ENCODE measurements at regions not wholly inside any gene's neighbourhood (a gene's known extent, or its start where the extent isn't known, plus 50 kb on each side); places are given as distances from the start of the nearest gene placed in this dataset.

DNA sequence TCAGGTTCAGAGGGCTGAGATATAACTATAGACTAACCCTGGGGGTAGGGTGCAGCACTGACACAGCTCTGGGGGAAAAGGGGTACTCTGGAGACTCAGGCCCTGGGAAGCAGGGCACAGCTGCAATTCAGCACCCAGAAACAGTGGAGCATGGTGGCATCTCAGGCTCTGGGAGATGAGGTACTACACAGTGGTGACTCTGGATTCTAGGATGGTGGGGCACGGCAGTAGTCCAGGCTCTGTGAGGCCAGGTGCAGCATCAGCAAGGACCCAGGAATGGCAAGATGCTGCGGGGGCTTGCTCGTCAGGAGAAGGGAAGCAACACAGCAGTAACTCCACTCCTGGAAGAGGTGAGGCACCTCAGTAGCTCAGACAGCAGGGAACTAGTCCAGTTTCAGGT, 271.5 kb upstream of the MOCS1 start:
- TF ChIP-seq, protein P1, sequence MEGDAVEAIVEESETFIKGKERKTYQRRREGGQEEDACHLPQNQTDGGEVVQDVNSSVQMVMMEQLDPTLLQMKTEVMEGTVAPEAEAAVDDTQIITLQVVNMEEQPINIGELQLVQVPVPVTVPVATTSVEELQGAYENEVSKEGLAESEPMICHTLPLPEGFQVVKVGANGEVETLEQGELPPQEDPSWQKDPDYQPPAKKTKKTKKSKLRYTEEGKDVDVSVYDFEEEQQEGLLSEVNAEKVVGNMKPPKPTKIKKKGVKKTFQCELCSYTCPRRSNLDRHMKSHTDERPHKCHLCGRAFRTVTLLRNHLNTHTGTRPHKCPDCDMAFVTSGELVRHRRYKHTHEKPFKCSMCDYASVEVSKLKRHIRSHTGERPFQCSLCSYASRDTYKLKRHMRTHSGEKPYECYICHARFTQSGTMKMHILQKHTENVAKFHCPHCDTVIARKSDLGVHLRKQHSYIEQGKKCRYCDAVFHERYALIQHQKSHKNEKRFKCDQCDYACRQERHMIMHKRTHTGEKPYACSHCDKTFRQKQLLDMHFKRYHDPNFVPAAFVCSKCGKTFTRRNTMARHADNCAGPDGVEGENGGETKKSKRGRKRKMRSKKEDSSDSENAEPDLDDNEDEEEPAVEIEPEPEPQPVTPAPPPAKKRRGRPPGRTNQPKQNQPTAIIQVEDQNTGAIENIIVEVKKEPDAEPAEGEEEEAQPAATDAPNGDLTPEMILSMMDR (conservative IDR thresholded peaks at IDR 0.05; ENCODE audit: low read depth, low read length), result no peak
- DNase-seq (ENCODE audit: low read depth), result no peak
- no peak overlapping the region for H3K4me3 ChIP-seq (ENCODE audit: low read length)

GRCh38 chr6:40205004-40205403, 270.7 kb upstream of the MOCS1 start:
- no peak overlapping the region for H3K4me3 ChIP-seq (ENCODE audit: low read length)
- TF ChIP-seq, protein P1 (conservative IDR thresholded peaks at IDR 0.05; ENCODE audit: low read depth, low read length), result no peak
- DNase-seq (ENCODE audit: low read depth), result no peak

GRCh38 chr6:40197371-40197770, 263.1 kb upstream of the MOCS1 start:
- TF ChIP-seq, protein P1 (conservative IDR thresholded peaks at IDR 0.05; ENCODE audit: low read depth, low read length), result no peak

GRCh38 chr6:40196135-40196518, 261.9 kb upstream of the MOCS1 start:
- TF ChIP-seq, protein P1 (conservative IDR thresholded peaks at IDR 0.05; ENCODE audit: low read depth, low read length), result no peak

More at GRCh38 chr6:40197371-40197770, 263.1 kb upstream of the MOCS1 start:
- no peak overlapping the region for H3K4me3 ChIP-seq (ENCODE audit: low read length)
- DNase-seq (ENCODE audit: low read depth), result no peak

GRCh38 chr6:40195428-40196134, 261.3 kb upstream of the MOCS1 start:
- H3K4me3 ChIP-seq (ENCODE audit: low read length), result no peak overlapping the region
- no peak for DNase-seq (ENCODE audit: low read depth)
- TF ChIP-seq, protein P1 (conservative IDR thresholded peaks at IDR 0.05; ENCODE audit: low read depth, low read length), result no peak

More at GRCh38 chr6:40196135-40196518, 261.9 kb upstream of the MOCS1 start:
- H3K4me3 ChIP-seq (ENCODE audit: low read length), result no peak overlapping the region
- DNase-seq (ENCODE audit: low read depth), result no peak

DNA sequence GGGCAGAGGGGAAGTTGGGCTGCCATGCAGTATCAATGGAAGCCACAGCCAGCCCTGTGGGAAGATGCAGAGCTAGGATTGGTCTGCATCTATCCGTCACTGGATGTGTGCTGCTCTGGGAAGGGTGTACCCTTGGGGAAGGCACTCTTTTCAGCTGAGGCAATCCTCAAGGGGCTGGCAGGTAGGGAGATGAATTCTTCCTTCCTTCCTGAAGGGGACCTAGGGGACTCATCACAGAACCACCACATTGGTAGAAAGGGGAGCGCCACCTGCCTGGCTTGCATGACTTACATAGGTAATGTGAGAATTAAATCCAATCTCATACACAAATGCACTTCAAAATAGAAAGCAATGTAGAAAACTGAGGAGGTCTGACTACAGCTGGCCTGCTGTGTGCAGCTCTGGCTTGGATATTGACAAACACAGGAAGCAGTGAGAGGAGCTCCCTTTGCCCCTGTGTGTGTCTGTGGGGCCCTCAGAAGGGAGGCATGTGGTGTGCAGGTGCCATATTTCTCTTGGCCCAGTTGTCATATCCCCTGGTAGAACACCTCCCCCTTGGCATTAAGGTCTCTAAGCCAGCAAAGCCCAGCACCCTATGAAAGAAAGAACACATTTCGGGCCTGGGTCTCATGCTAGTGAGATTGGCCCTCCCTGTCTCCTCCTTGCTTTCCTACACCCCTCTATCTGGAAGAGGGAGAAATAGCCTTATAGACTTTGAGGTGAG, 260.3 kb upstream of the MOCS1 start:
- TF ChIP-seq, protein P1 (conservative IDR thresholded peaks at IDR 0.05; ENCODE audit: low read depth, low read length), result no peak
- no peak for DNase-seq (ENCODE audit: low read depth)
- H3K4me3 ChIP-seq (ENCODE audit: low read length), result no peak overlapping the region

DNA sequence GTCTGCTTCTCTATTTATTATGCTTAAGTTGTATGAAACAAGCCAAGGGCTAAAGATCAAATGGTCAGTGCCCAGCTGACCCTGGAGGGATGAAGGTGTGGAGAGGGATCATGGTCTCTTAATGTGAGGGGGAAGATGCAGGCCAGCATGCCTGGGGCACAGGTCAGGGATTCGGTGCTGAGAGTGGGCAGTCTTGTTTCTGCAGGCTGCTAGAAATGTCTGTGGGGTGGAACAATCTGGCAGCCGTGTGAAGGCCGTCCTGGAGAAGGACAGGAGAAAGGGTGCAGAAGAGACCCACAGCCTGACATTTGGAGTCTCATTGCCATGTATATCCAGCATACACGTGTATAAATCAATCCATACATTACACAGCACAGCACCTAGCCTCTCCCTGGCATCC, 258.3 kb upstream of the MOCS1 start:
- no peak for DNase-seq (ENCODE audit: low read depth)
- H3K4me3 ChIP-seq (ENCODE audit: low read length), result no peak overlapping the region
- TF ChIP-seq, protein P1 (conservative IDR thresholded peaks at IDR 0.05; ENCODE audit: low read depth, low read length), result no peak
